ENCODE measurements at regions not wholly inside any gene's neighbourhood (a gene's known extent, or its start where the extent isn't known, plus 50 kb on each side); places are given as distances from the start of the nearest gene placed in this dataset.

DNA sequence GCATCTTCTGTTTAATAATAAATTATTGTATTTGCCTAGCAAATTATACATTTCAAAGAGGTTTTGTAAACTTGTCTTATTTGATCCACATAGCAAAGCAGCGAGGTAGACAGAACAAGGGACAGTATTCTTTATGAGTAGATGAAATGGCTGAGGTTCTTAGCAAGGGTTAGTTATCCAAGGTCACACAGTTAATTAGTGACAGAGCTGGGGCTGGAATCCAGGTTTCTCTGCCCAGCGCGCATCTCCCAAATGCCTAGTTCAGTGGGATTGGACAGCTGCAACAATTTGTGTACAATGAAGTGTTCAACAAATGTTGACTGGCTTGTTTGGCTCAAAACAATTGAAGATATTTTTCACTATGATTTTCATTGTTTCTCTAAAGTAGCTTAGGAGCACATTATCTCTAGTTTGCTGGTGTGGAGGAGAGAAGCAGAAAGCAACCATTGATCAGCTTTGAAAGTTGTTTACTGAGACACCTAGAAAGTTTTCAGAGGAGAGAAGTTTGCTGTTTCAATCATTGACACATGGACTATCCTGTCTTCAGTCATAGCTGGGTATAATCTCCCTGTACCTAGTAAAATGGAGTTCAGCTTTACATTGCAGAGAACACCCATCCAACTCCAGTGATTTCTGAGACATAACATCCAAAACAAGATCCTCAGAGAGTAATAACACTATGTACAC, 270.6 kb downstream of the FAT3 start (continued):
- TF ChIP-seq, protein P1, sequence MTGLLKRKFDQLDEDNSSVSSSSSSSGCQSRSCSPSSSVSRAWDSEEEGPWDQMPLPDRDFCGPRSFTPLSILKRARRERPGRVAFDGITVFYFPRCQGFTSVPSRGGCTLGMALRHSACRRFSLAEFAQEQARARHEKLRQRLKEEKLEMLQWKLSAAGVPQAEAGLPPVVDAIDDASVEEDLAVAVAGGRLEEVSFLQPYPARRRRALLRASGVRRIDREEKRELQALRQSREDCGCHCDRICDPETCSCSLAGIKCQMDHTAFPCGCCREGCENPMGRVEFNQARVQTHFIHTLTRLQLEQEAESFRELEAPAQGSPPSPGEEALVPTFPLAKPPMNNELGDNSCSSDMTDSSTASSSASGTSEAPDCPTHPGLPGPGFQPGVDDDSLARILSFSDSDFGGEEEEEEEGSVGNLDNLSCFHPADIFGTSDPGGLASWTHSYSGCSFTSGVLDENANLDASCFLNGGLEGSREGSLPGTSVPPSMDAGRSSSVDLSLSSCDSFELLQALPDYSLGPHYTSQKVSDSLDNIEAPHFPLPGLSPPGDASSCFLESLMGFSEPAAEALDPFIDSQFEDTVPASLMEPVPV (CRISPR knock-in tag; IDR thresholded peaks at IDR 0.05): no peak
- TF ChIP-seq SOX5 (CRISPR knock-in tag; IDR thresholded peaks at IDR 0.05; ENCODE audit: borderline replicate concordance) (peak; percentile 85), THAP11 (CRISPR knock-in tag; IDR thresholded peaks at IDR 0.05) (0 out of 2 replicates have a peak, but pooled peaks have one; percentile 14), NFYC (CRISPR knock-in tag; IDR thresholded peaks at IDR 0.05) (peak; percentile 18; the same call in 1 of the 2 replicates), XBP1 (CRISPR knock-in tag; IDR thresholded peaks at IDR 0.05) (no peak), EP300 (IDR thresholded peaks at IDR 0.05; ENCODE audit: low read depth in 2 of 2, low read length in 2 of 2) (peak in 1 of 2 experiments; percentile 57; a peak in 1 of 4 replicates), EP300 (CRISPR knock-in tag; IDR thresholded peaks at IDR 0.05; ENCODE audit: borderline replicate concordance) (no peak), SP1 (IDR thresholded peaks at IDR 0.05) (no peak), SP1 (CRISPR knock-in tag; IDR thresholded peaks at IDR 0.05) (no peak), ZNF589 (CRISPR knock-in tag; conservative IDR thresholded peaks at IDR 0.05) (no peak), ZNF33A (CRISPR knock-in tag; IDR thresholded peaks at IDR 0.05; ENCODE audit: borderline replicate concordance) (no peak), ZNF678 (CRISPR knock-in tag; IDR thresholded peaks at IDR 0.05) (no peak), HMG20A (CRISPR knock-in tag; IDR thresholded peaks at IDR 0.05; ENCODE audit: borderline replicate concordance) (peak; percentile 68; the same call in 1 of the 2 replicates)
- TF ChIP-seq, protein P2, sequence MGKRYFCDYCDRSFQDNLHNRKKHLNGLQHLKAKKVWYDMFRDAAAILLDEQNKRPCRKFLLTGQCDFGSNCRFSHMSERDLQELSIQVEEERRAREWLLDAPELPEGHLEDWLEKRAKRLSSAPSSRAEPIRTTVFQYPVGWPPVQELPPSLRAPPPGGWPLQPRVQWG (CRISPR knock-in tag; IDR thresholded peaks at IDR 0.05; ENCODE audit: borderline replicate concordance, low read depth): no peak
